HG03442 (cell line): ENCODE measurements at regions not wholly inside any gene's neighbourhood (a gene's known extent, or its start where the extent isn't known, plus 50 kb on each side); places are given as distances from the start of the nearest gene placed in this dataset.
A peak's percentile ranks its signal among the peaks of the same experiment; 100 is the strongest.

Experiments
- ATAC-seq: cut with Tn5 transposase; IDR thresholded peaks from one replicate; pipeline ENCODE4 v1.9.1; 2021; ENCODE audit warnings: mild to moderate bottlenecking, moderate library complexity; ENCODE audit not compliant: unreplicated experiment

DNA sequence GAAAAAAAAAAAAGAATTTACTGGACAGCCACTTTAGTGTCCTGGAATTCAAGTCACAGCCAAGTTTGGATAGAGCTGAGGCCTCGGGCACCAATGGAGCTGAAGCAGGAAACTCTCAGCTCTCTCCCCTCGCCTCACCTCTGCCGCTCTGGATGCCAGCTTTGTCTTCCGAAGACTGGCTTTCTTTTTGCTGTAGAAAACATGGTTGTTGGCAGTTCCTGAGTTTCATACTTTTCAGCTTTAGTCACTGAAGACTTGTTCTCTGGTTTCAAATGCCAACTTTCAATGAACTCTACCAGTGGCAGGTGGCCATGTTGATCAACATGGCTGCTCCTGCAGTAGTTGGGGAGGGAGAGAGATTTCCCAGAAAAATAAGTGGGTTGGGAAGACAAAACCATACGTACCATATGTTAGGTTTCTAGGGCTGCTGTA is 142.2 kb downstream of the SNX18 start:
- no peak for ATAC-seq

GRCh38 chr5:54658010-54658409 is 140.5 kb downstream of the SNX18 start:
- no peak for ATAC-seq

GRCh38 chr5:54656261-54656728 is 138.7 kb downstream of the SNX18 start:
- no peak for ATAC-seq

- no peak for ATAC-seq
Observed at GRCh38 chr5:54655761-54656160, 138.2 kb downstream of the SNX18 start.

- no peak for ATAC-seq
Observed at GRCh38 chr5:54655266-54655665, 137.7 kb downstream of the SNX18 start.

GRCh38 chr5:54653956-54654614 is 136.5 kb downstream of the SNX18 start:
- ATAC-seq, result no peak

DNA sequence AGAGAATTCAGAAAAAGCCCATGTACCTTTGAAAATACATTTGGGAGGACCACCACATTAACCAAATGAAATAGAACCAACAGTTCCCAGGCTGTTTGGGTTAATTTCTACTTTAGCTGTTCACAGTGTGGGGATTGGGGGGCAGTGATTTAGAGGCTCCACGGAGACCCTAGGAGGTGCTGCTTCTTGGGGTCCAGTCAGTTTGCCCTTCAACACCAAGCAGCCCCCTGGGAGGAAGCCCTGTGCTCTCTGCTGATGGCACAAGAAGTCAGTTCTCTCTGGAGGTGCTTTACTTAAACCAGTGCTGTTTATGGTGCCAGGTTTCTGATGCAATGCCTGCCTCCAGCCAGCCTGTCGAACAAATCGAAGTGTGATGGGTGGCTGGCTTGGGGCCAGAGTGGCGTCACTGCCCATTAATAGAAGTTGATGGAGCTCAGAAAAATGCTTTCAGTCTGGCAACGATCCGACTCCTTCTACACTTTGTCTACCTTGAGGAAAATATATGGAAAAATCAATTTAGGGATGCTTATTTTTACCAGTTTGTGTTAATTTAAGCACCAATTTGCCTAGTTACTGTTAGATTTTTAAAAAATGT is 134.0 kb downstream of the SNX18 start:
- ATAC-seq, result no peak

GRCh38 chr5:54649041-54649504 is 131.5 kb downstream of the SNX18 start:
- no peak for ATAC-seq

DNA sequence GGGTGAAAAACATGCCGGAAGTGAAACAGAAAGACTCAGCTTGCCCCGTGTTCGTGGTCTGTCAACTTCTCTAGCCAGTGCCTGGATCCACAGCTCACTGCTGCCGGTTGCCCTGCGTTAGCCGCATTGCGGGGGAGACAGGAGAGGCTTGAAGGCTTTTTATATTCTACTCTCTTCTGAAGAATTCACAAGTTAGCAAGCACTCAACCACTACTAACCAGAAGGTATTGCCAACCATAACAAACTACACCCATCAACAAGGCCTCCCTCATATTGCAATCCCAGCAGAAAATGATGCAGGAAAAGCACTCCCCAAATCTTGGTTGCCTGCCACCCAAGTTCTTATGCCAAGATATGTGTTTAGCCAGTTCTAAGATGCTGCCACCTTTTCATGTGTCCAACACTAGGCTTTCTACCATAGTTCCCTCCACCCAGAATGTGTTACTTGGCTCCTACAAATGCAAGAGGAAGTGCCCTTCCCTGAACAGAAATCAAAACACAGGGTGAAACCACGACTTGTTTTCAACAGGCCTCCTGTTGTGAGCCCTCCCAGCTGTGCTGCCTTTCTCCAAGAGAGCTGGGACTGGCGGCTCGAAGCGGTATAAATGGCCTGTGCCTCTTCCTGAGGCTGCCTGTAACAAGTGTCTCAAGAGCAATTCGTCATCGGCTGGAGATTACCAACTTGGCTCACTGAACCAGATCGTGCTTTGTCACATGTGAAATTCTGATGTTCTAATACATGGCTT is 129.0 kb downstream of the SNX18 start:
- ATAC-seq, result peak; percentile 90

DNA sequence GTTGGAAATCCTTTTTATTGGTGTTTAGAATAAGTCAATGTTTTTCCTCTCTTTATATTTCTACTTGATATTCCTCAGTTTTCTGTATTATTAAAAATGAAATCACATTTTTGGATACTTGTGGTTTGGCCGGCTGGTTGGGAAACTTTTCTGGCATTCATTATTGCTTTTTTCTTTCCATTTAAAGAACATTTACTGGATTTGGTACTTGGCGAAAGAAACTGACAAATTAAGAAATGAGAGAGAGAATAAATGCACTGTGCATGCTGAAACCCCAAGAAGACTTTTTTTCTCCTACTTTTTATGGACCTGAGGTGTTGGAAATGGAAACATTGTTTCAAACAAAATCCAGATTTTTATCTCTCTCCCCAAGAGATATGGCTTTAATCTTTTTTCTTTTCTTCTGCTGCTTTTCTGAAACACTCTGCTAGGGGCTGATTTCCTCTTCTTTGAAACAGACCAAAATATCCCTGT is 128.4 kb downstream of the SNX18 start:
- no peak for ATAC-seq

GRCh38 chr5:54644226-54644625 is 126.7 kb downstream of the SNX18 start:
- ATAC-seq, result no peak

DNA sequence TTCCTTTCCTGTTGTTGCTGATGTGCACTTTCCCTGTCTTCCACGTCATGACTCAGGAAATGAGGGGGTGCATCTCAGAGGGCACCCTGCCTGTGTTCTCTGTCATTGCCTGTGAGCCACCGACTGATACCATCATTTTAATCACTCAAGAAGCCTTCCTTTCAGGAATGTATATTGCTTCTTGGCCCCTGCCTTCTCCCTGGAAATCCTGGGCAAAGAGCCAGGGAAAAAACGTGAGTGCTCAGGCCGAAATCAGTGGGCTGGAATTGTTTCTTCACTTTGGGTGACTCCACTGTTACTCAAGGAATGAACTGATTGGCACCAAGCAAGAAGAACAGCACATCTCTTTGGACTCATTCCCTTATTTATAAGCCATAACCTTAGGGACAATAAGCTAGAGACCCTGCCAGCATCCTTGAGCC is 126.1 kb downstream of the SNX18 start:
- ATAC-seq, result no peak

GRCh38 chr5:54639621-54640020 is 122.1 kb downstream of the SNX18 start:
- no peak for ATAC-seq

- ATAC-seq, result no peak
Observed at GRCh38 chr5:54638106-54638505, 120.5 kb downstream of the SNX18 start.

- no peak for ATAC-seq
Observed at GRCh38 chr5:54637654-54638053, 120.1 kb downstream of the SNX18 start.

GRCh38 chr5:54634089-54634488 is 116.5 kb downstream of the SNX18 start:
- ATAC-seq, result no peak

DNA sequence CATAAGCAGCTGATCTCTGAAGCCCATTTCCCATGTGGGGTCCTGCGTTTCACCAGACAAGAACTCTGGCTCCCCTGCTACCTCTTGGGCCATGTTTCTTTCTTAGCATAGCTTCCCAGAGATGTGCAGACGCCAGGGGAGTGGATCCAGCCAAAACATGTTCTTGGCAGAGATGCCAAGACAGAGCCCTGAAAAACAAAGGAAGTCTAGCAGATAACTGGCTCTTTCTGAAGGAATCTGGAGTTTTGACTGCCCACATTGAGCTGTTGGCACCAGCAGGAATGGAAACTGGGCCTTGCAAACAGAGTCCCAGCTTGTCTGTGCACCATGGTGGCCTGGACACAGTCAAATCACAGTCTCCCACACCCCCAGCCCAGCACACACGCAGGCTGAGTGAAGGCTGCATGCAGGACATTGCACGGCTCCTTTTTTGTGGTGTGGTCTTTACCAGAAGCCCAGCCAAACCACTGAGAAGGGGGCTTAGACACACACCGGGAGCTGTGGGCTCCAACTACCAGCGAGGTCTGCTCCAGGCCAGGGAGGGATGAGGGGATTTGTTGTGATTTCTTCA is 114.7 kb downstream of the SNX18 start:
- no peak for ATAC-seq

GRCh38 chr5:54630738-54631359 is 113.3 kb downstream of the SNX18 start:
- no peak for ATAC-seq

DNA sequence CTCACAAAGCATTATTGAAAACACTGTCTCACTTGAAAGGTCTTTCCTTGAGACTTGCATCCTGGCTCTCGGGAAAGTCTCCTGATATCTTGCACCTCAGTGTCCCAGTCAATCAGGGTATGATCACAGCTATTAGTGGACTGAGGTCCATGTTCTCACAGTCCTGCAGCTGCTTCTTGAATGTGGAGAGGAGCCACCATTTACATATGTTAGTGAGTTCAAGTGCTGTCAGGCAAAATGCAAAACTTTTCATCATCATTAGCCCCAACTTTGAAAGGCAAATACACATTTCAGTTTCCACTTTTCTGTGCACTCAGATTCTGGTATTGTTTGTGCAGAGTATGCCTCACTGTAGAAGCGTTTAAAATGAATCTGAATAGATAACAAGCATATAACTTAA is 111.6 kb downstream of the SNX18 start:
- no peak for ATAC-seq

- no peak for ATAC-seq
Observed at GRCh38 chr5:54628050-54628449, 110.5 kb downstream of the SNX18 start.

DNA sequence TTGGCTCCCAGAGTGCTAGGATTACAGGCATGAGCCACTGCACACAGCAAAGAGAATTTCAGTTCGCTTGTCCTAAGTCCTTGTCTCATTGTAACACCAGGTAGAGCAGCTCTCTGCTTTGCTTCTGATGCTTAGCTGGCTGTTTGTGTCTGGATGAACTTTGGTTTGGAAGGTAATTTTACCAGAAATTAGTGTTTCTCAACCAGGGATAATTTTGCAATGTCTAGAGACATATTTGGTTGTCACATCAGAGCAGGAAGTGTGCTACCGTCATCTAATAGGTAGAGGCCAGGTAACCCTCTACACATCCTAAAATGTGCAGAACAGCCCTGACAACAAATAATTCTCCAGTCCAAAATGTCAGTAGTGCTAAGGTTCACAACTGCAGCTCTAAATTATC is 108.8 kb downstream of the SNX18 start:
- ATAC-seq, result no peak
